HG03342 (cell line): ENCODE measurements at regions not wholly inside any gene's neighbourhood (a gene's known extent, or its start where the extent isn't known, plus 50 kb on each side); places are given as distances from the start of the nearest gene placed in this dataset.

Experiments used
- ATAC-seq: cut with Tn5 transposase; IDR thresholded peaks from one replicate; pipeline ENCODE4 v1.9.1; 2021; ENCODE audit warnings: mild to moderate bottlenecking, moderate library complexity; ENCODE audit not compliant: unreplicated experiment

DNA sequence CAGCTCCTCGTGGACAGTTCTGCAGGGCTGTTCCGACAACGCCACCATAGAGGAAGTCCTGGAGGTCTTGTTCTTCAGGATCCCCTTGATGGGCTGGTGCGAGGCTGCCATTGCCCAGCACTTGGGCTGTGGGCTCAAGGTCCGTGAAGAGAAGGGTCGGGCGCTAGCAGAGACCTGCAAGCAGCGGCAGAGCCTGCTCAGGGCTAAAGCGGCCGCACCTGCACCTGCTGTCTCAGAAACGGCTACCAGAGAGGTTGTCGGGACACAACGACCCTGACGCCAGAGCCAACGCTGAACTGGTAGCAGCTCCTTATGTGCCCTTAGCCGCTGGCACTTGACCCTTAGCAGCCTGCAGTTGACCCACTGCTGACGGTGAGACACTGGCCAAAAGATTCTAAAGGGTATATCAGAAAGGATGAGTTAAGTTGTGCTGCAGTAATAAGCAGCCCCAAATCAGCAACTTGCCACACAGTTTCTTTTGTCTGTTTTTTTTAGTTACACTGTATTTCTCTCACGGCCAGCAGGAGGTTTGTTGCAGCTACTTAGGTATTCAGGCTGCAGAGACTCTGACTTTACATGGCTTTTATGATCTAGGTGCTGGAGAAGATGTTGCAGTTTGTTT, 55.5 kb upstream of the ST6GAL2 start:
- no peak for ATAC-seq

DNA sequence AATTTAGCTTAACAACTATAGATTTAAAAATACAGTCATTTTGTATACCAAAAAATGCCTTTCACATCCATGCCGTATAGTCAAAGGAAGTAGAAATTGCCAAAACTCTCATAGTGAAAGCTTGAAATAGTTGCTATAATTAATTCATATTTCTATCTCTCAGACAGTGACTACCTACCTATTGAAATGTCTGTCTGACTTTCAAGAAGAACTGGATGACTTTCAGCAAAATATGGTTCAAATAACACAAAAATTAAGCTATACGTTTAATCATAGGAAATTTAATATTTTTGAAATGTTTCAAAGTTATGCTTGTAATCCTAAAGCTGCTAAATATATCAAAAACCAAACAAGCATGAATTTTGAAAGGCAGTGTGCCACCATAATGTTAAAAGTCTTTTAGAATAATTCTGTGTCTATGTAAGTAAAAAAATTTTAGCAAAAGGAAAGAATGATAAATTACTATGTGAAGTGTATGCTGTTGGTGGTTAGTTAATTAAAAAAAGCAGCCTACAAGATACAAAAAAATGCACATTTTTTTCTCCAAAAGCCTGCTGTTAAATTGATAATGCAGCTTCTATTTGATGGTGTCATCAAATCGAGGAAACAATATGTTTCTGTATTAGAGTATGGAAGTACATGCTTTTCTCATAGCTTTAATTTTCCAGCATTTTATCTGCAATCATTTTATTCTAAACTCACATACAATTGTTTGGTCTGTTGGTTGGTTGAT, 57.7 kb upstream of the ST6GAL2 start:
- no peak for ATAC-seq

DNA sequence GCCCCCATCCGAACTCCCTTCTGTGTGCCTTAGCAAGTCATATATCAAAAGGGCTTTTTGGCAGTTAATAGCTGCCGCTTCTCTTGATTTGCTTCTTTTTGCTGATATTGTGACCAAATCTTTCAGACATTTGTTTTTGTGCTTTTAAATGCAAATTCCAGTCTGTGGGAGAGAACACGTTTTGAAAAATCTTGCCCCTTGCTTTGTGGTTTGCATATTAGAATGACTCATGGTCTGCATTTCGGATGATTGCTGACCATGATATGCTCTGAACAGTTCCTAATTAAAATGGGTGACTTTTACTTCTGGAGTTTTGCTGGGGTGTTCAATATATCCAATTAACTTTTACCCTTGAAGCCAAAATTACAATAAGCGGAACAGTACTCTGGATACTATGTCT, 58.2 kb upstream of the ST6GAL2 start:
- ATAC-seq = no peak

DNA sequence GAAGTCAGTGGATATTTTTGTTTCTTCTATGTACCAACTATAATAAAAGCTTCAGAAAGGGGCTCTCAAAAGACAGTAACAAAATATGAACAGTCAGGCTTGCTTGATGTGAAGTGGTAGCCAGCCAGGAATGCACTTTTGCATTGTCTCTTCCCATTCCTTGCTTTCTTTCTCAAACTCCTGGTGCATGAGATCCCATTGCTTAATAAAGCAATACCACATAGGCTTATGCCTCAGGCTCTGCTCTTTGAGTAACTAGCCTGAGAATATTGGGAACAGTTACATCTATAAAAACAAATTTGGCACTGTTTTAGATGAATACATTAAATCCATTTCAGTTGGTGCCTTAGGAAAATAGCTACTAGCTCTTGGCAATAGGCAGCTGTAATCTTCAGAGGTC, 62.6 kb upstream of the ST6GAL2 start:
- no peak for ATAC-seq

DNA sequence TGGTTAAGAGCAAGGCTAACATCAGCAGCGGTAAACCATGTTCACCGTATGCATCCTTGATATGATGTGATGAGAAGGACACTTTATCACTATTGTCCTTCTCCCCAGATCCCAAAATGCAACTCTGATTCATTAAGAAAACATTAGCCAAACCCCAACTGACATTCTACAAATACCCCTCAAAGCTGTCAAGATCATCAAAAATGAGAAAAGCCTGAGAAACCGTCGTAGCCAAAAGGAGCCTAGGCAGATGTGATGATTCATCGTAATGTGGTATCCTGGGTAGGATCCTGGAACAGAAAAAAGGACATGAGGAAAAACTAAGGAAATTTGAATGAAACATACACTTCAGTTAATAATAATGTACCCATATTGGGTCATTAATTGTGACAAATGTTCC, 67.3 kb upstream of the ST6GAL2 start:
- ATAC-seq = no peak

DNA sequence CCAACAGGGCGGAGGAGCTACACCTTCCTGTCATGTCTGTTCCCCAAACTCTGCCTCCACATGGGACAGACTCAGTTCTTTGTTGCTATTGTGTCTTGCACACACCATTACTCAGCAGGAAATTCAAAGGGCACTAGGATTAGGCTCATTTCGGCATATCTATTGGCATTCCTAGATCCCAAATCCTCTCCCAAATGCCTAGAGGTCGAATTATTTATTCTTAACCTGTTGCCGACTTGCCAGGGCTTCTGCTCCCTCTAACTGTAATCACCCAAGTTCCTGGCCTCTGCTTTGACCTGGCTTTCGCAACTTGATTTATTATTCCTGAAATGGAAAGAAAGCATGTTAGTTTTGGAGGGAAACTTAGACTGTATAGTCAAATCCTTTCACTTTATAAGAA, 67.8 kb upstream of the ST6GAL2 start:
- ATAC-seq = no peak

DNA sequence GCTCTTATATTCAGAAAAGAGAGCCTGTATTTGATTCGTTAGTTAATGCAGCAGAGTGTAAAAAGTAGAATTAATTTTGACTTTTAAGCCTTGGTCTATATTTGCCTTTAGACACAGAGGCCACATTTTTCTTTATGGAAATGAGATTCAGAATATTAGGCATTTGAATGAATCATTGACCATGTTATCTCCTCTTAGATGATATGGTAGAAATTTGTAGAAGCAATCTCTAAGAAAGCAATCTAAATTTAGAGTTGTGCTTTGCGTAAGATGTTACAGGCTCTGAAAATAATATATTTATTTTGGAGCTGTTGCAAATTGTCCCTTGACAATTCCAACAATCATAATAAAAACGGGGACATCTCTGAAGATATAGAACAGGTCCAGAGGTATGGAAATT, 68.3 kb upstream of the ST6GAL2 start:
- ATAC-seq = no peak

DNA sequence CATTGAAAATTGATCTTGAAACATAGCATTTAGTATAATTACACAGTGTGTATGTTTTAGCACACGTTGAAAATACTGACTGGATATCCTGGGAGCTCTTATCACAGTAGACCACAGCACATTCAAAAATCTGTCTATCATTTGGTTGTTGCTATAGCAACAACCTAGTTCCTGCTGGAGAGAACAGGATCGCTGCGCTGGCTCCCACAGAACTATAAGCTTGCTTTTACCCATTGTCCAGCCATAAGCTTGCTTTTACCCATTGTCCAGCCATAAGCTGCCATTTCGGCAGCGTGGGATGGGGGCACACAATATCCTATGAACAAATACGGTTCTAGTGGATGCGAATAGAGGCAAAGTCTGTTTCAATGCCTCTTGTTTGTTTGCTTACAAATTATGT, 70.4 kb upstream of the ST6GAL2 start:
- no peak for ATAC-seq

DNA sequence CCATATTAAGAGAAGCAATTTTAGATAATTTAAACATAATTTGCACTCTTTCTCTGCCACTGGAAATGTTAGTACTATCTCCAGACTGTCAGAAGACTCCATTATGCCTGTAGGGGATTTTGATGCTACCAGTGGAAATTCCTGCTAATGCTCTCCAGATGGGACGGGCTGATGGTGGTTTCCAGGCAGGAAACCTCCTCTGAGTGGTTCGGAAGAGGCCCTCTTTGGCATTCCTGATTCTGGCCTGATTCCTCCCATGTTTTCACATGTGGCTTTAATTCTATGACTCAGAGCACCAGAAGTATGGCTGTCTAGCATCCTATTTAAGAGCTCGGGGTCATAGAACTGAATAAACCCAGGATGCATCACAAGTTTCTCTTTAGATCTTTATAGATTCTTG, 70.9 kb upstream of the ST6GAL2 start:
- no peak for ATAC-seq

DNA sequence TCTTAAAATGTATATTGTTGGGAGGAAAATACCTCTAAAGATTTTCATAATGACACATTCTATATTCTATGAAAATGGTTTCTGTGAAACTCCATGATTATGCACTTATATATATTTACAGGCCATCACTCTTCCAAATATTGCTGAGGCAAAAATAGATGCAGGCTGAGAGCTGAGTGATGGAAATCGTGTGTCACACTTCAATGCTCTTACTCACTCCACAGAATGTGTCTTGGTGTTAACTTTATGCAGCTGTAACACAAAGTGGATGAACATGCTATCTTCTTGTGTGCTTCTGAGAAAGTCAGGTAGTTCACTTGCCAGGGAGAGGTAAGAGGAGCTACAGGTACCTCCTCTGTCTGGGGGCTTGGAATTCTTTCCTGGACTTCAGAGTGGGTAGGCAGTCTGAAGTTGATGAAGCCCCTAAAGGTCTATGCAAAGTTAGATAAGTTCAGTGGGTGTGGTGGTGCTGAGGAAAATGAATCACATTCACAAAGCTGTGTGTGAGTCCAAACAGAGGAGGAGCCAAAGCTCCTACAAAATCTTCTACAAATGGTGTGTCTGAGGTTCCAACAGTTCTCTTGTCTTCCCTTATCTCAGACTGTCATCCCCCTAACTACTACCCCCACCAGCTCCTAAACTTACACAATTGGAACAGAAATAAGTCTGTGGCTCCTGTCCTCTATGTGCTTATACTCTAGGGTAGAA, 74.2 kb upstream of the ST6GAL2 start:
- ATAC-seq = no peak

DNA sequence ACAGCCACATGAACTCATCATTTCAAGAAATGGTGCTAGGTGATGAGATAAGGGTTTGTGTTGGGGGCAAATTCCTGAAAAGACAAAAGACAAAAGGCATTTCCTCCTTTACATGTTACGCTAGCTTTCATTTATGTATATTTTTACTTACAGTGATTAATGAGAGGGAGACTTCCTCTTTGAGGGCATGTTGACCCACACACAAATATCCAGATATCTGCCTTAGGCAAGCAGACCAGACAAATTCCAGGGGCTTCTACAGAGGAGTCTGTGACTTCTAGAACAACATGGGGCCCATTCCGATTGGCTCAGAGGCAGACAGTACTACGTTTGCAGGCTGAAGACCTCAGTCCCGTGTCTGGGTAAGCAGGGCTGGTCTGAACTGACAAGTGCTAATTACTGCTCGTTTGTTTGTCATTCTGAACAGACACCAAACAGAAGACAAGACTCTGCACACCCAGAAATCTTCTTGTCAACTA, 74.8 kb upstream of the ST6GAL2 start:
- ATAC-seq = no peak

DNA sequence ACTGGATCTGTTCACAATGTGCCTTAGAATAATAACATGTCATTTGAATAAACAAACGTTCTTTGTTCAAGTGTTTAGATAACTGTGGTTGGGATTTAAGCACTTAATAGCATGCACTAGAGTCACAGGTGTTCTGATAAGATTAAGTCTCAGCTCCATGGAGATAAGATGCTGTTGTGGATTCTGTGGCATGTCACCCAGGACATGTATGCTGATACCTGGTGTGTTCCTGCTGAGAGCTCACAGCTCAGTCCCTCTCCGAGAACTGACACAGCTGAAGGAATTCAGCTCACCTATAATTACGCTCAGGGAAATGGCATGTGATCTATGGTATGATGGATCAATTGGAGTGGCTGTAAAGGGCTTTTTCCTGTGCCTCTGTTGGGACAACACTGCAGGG, 75.4 kb upstream of the ST6GAL2 start:
- no peak for ATAC-seq

DNA sequence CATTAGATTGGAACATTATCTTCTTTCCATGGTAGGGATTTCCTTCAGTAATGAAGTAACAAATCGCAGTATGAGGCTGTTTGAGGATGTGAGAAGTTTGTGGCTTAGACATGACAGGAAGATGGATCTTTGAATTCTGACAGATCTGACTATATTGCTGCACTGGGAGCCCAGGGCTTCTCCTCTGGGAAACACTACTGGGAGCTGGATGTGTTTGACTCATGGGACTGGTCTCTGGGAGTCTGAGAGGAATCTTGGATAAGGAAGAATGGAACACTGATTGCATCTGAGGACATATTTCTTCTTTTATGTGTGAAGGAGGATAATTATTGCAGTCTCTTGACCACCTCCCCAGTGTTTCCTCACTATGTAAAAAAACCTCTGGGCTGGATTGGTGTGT, 77.2 kb upstream of the ST6GAL2 start:
- no peak for ATAC-seq

DNA sequence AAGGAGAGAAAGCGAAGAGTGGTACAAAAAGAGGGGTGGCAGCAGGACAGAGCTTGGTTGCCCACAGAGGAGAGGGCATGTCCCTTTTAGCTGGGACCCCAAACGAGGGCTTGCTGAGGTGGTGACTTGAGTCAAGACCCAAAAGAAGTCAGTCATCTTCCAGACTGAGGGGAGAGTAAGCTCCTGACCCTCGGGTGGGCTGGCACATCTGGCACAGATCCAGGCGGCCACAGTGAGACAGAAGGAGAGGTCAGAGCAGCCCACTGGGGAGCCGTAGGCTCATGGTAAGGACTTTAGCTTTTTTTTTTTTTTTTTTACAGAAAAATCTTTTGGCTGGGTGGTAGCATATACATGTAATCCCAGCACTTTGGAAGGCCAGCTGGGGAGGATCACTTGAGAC, 77.9 kb upstream of the ST6GAL2 start:
- ATAC-seq = no peak

DNA sequence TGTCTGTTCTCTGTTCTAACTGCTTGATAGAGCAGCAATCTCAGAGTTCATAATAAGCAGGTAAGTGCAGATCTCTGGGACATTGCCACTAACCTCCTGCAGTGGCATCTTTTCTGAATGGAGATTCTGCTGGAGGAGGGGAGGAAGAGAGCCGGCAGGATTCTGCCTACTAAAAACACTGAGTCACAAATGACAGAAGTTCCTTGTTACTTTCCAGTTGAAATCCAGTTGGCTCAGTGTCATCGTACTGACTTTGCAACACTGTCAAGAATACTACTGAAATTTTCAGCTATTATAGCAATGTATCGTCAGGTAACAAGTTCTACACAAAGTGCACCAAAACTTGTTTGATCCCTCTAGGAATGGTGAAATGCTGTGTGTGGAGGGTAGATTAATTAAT, 79.6 kb upstream of the ST6GAL2 start:
- ATAC-seq = no peak

DNA sequence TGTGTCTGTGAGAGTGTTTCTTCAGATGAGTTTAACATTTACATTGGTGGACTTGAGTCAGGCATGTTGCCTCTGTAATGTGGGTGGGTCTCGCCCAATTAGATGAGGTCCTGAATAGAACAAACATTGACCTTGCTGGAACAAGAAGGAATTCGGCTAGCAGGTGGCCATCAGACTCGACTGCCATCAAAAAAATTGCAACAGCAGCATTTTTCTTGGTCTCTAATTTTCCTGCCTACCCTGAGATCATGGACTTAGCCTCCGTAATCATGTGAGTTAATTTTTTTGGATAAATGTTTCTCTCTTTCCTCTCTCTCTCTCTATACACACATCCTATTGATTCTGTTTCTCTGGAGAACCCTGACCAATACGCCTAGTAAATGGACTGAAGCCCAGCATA, 83.8 kb upstream of the ST6GAL2 start:
- ATAC-seq = no peak

DNA sequence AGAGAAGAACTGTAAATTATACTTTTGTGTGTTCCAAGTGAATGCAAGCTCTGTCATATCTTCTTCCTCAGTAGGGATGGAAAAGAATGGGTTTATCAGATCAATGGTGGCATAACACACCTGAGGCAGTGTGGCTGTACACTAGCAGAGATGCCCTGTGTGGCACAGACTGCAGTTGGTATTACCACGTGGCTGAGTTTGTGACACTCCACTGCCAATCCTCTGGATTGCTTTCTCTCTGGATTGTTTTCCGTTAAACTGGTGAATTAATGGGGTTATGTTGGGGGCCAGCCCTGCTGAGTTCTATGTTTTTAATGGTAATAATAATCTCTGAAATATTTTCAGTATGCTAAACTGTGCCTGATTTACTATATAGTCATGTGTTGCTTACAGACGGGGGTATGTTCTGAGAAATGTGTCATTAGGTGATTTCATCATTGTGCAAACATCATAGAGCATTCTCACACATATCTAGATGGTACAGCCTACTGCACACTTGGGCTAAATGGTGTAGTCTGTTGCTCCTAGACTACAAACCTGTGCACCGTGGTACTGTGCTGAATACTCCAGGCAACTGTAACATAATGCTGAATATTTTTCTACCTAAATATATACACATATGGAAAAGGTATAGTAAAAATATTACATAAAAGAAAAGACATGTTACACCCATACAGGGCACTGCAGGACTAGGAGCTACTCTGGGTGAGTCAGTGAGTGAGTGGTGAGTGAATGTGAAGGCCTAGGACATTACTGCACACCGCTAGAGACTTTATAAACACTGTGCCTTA, 84.7 kb upstream of the ST6GAL2 start:
- no peak for ATAC-seq

DNA sequence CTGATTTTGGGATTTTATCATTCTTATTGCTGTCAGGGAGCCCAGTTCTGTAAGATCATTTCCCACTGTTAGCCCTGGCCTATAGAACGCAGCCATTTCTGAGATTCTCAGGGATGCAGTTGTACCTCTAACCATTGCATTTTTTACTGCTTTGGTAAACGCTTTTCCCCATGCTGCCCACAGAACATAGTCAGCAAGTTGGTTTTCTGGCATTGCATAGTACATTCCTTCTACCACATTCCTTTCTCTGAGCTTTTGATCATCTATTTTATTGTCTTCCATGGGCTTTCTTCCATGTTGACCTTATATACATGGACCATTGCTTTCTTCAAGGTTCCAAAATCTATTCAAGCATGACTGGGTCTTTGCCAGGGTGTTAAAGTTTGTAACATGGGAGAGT, 86.8 kb upstream of the ST6GAL2 start:
- ATAC-seq = no peak

DNA sequence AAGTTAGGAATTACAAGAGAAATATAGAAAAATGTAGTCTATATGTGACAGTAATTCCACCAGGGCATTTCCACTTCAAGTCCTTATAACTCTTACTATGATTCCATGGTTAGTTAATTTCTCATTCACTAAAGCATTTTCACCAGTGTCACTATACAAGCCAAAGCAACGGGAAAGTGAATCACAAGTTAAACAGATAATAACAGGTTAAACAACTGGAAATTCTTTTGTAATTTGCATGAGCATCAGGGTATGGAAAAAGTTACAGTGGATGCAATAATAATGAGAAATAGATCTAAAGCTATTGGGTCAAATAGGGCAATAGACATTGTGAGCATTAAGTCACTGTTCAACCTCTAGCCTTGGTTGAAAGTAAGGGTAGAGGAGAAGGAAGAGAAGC, 88.9 kb upstream of the ST6GAL2 start:
- no peak for ATAC-seq

DNA sequence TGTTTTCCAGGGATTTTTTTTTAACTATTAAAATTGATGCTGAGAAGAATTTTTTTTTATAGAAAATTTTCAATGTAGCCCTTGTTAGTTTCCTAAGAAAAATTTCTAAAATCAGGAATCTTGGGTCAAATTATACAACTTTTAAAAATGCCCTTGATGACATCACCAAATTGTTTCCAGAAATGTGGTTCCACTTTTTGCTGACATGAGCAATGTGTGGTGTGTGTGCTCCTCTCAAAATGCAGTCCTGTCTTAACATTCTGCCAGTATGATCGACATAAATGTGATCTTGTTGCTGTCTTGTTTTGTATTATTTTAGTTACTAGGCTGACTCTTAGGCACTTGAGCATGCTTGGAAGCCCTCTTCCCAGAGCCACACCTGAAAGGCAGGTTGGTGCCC, 89.7 kb upstream of the ST6GAL2 start:
- no peak for ATAC-seq

DNA sequence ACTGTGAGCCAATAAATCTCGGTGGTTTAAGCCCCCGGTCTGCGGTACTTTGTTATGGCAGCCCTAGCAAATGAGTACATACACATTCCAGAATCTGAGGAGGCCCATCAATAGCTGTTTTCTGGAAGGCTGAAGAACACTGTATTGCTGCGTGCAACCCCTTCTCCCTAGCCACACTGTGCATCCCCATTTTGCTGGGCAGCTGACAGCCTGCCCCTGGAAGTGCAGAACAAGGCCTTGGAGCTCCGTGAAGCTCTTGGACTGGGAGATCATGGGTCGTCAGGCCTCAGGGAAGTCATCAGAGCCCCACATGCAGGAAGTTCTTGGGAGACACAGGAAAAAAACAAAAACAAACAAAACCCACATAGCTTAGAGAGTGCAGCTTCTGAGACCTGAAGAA, 90.6 kb upstream of the ST6GAL2 start:
- ATAC-seq = no peak
